Stomach (tissue), 8 donors: ENCODE measurements at regions not wholly inside any gene's neighbourhood (a gene's known extent, or its start where the extent isn't known, plus 50 kb on each side); places are given as distances from the start of the nearest gene placed in this dataset.

ENCODE experiments used
- DNase-seq, 2 donors: peaks; one replicate each; pipeline versions ENCODE4 v3.0.0 to v3.0.0-alpha.2; 2013 to 2019
- H3K27ac ChIP-seq, 5 donors: fragments of 200-600 bp in 4 of 5; sonication (generic) in 4 of 5; one replicate each; pipeline ENCODE4 v1.5.1; 2013 to 2019; ENCODE audit warnings: mild to moderate bottlenecking in 1 of 5, moderate library complexity in 1 of 5
- H3K27me3 ChIP-seq, 3 donors: fragments of 200-600 bp; sonication (generic); one replicate each; pipeline ENCODE4 v1.5.1; 2017 to 2019; ENCODE audit warnings: mixed run types in 1 of 3
- H3K36me3 ChIP-seq, 4 donors: fragments of 200-600 bp; sonication (generic); 1 replicate in 3 of 4; 2 replicates in 1 of 4; pipeline ENCODE4 v1.5.1; 2016 to 2019
- H3K4me1 ChIP-seq, 4 donors: fragments of 200-600 bp; sonication (generic); one replicate each; pipeline ENCODE4 v1.5.1; 2016 to 2019
- H3K4me3 ChIP-seq, 4 donors: fragments of 200-600 bp; sonication (generic) in 3 of 4; one replicate each; pipeline ENCODE4 v1.5.1; 2016 to 2019; ENCODE audit warnings: mild to moderate bottlenecking in 1 of 4
- H3K9me3 ChIP-seq, 4 donors: fragments of 200-600 bp; sonication (generic); one replicate each; pipeline ENCODE4 v1.5.1; 2016 to 2019
- CTCF ChIP-seq, 7 experiments: fragments of 450-650 bp in 4 of 7; fragments of 200-600 bp in 3 of 7; sonication (generic) in 3 of 7; IDR thresholded peaks; one replicate each; pipeline ENCODE4 v1.5.1; 2016 to 2019; ENCODE audit warnings: antibody characterized with exemption in 7 of 7, control low read depth in 2 of 7, mild to moderate bottlenecking in 1 of 7
- EP300 ChIP-seq: sonication (generic); formaldehyde crosslinking; IDR thresholded peaks from one replicate; pipeline ENCODE4 v1.6.1; 2017; ENCODE audit warnings: antibody characterized with exemption
- POLR2A ChIP-seq, 4 donors: fragments of 450-650 bp; IDR thresholded peaks; one replicate each; pipeline ENCODE4 v1.6.1; 2016; ENCODE audit warnings: antibody characterized with exemption in 4 of 4, control low read depth in 2 of 4, mild to moderate bottlenecking in 1 of 4, moderate library complexity in 1 of 4
- POLR2AphosphoS5 ChIP-seq, 3 donors: sonication (generic); formaldehyde crosslinking; IDR thresholded peaks; one replicate each; pipeline ENCODE4 v1.6.1; 2016; ENCODE audit warnings: antibody characterized with exemption in 3 of 3
- WGBS, 5 donors: extraction: QIAGEN DNeasy Blood & Tissue Kit in 3 of 5; methylation state at CpG; one replicate each; pipeline versions ENCODE4 v1.1.5 to v1.1.7; 2013 to 2018; 5-methylcytosine and 5-hydroxymethylcytosine counted together
- intact Hi-C: fragments of 100-400 bp; cut with DNase I; formaldehyde crosslinking; loops from one replicate; pipeline ENCODE4 v1.15.1; 2023; ENCODE audit warnings: low total_unique reads
- donor health status: healthy with polysubstance abuse.
- donor health status: Bipolar disorder and iron deficiency.
- donor health status: healthy.

- 77 to 83% (median 80%) methylated on average over 2 of the region's 2 CpGs for WGBS, 5 donors
- intact Hi-C loops = no loop called here
- Histone ChIP-seq H3K4me1 (no peaks in the 10 kb centered on the region), H3K4me3 (no peak overlapping the region), H3K36me3 (no peaks in the 10 kb centered on the region), H3K27ac (no peak overlapping the region), H3K27me3 (no peaks in the 10 kb centered on the region), H3K9me3 (no peaks in the 10 kb centered on the region)
- TF ChIP-seq EP300 (no peak), CTCF (IDR thresholded peaks at IDR 0.05) (no peak), POLR2A (IDR thresholded peaks at IDR 0.05) (no peak)
- DNase-seq = no peak
These were observed 1054.7 kb downstream of the PDHA2 start for GRCh38 chr4:96894621-96895020.

DNA sequence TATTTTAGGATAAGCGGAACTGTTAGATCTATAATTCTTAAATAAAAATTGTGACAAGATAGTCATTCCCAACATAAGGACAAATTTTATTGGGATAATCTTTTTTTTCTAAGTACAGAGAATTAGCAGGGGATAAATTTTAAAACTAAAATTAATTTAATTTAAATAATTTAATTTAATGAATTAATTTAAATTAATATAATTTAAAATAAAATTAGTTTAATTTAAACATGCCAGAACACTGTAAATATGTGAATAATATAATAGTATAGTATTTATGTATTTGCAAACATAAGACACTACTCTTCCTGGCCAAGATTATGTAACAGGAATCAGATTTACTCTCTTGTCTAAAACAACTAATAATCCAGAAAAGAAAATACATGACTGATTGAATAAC is 1055.9 kb downstream of the PDHA2 start:
- TF ChIP-seq POLR2AphosphoS5 (IDR thresholded peaks at IDR 0.05) (no peak), EP300 (no peak), POLR2A (IDR thresholded peaks at IDR 0.05) (no peak), CTCF (IDR thresholded peaks at IDR 0.05) (no peak)
- WGBS, 5 donors = 90 to 99% (median 91%) methylated on average over 1 of the region's 1 CpG
- H3K27ac ChIP-seq = no peak overlapping the region
- H3K9me3 ChIP-seq = no peaks in the 10 kb centered on the region
- no peaks in the 10 kb centered on the region for H3K36me3 ChIP-seq
- H3K27me3 ChIP-seq = no peaks in the 10 kb centered on the region
- no peaks in the 10 kb centered on the region for H3K4me1 ChIP-seq
- DNase-seq = no peak
- H3K4me3 ChIP-seq = no peak overlapping the region
- intact Hi-C loops = no loop called here

DNA sequence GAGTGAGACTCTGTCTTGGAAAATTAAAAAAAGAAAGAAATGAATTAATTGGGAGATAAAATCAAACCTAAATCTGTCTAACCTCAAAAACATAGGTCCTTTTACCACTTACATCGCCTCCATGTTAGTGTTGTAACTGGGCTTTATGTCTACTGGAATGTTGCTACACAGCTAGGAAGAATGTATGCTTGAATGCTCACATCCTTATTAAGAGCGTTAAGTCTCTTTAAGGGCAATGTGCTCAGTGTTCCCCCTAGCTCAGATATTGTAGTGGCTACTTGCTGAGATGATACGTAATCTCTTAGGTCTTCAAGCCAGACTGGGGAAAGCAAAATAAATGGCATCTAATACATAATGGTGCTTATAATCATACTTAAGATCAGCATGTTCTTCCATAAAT is 1072.8 kb downstream of the PDHA2 start:
- H3K4me1 ChIP-seq = no peaks in the 10 kb centered on the region
- H3K36me3 ChIP-seq = no peaks in the 10 kb centered on the region
- H3K9me3 ChIP-seq = no peaks in the 10 kb centered on the region
- intact Hi-C loops = no loop called here
- no peak overlapping the region for H3K4me3 ChIP-seq
- no peak for TF ChIP-seq EP300
- H3K27ac ChIP-seq = no peak overlapping the region
- WGBS, 5 donors = 88 to 96% (median 92%) methylated on average over 3 of the region's 3 CpGs
- H3K27me3 ChIP-seq = no peaks in the 10 kb centered on the region
- DNase-seq = no peak

DNA sequence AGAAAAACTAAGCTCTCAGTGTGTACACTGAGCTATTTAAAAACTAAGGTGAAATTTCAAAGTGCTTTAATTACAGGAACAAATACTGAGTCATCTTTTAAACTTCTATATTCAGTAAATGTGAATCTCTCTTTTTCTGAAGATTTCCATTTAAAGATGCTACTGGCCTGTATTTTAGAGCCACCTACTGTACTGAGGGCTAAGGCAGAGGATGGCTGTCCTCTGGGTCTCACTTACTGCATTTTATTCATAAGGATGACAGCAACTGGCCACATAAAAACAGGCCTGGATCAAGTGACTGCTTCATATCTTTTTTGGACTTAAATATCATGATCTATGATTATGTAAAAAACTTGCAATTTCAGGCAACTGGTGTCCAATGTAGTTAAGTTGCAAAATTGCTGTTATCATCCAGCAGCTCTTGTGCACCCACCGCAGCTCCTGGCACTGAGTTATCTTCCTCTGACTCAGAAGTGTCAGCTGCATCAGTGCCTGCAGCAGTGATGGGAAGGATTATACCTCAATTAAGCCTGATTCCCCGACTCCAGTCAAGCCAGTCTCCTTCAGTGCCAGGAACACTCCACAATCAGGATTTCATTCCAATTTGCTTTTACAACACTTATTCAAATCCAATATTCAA is 1073.7 kb downstream of the PDHA2 start:
- TF ChIP-seq POLR2A (IDR thresholded peaks at IDR 0.05) (no peak), EP300 (no peak), CTCF (IDR thresholded peaks at IDR 0.05) (no peak), POLR2AphosphoS5 (IDR thresholded peaks at IDR 0.05) (no peak)
- 49 to 69% (median 61%) methylated on average over 2 of the region's 2 CpGs for WGBS, 5 donors
- intact Hi-C loops = no loop called here

DNA sequence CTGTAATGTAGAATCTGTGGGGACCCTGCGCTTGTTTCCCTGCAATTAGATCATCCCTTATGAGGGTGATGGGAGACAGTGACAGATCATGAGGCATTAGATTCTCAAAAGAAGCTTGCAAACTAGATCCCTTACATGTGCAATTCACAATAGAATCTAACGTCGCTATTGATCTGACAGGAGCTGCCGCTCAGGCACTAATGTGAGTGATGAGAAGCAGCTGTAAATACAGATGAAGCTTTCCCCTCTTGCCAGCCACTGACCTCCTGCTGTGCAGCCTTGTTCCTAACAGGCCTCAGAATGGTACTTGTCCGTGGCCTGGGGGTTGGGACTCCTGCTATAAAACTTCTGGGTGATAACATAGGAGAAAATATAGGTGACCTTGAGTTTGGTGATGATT is 1076.8 kb downstream of the PDHA2 start:
- Histone ChIP-seq H3K27ac (no peak overlapping the region), H3K9me3 (peaks cover 0 to 6% (median 0%) of the 10 kb centered on the region in 4 donors), H3K4me3 (no peak overlapping the region), H3K36me3 (no peaks in the 10 kb centered on the region), H3K27me3 (no peaks in the 10 kb centered on the region), H3K4me1 (no peaks in the 10 kb centered on the region)
- TF ChIP-seq POLR2AphosphoS5 (IDR thresholded peaks at IDR 0.05) = no peak
- TF ChIP-seq CTCF (IDR thresholded peaks at IDR 0.05) = no peak
- TF ChIP-seq POLR2A (IDR thresholded peaks at IDR 0.05) = no peak
- TF ChIP-seq EP300 = no peak
- intact Hi-C loops = no loop called here
- WGBS, 5 donors = 66 to 75% (median 68%) methylated on average over 5 of the region's 5 CpGs
- DNase-seq = no peak

More for the DNA sequence above, 1073.7 kb downstream of the PDHA2 start:
- H3K4me3 ChIP-seq = no peak overlapping the region
- no peaks in the 10 kb centered on the region for H3K4me1 ChIP-seq
- H3K27ac ChIP-seq = no peak overlapping the region
- H3K27me3 ChIP-seq = no peaks in the 10 kb centered on the region
- H3K36me3 ChIP-seq = no peaks in the 10 kb centered on the region
- no peaks in the 10 kb centered on the region for H3K9me3 ChIP-seq
- DNase-seq = peak in 1 of 2 donors; percentile 4
